HepG2 (cell line): ENCODE measurements at regions not wholly inside any gene's neighbourhood (a gene's known extent, or its start where the extent isn't known, plus 50 kb on each side); places are given as distances from the start of the nearest gene placed in this dataset.

Experiments used
- ATAC-seq: fragments of 200-7000 bp; cut with Tn5 transposase; 3 replicates; pipeline ENCODE4 v1.9.1; 2020; ENCODE audit warnings: mild to moderate bottlenecking, moderate library complexity
- BruUV-seq: library from RNA; stranded (reverse); fragments of 400-500 nt; replicated peaks from 2 replicates; lab custom pipeline; 2021; lab: Mats Ljungman, UMichigan
- CTCF ChIA-PET: fragments of 300-600 bp; formaldehyde crosslinking; extraction: SDS; loops from one replicate; lab custom pipeline; 2021; ENCODE audit warnings: low total read pairs, inconsistent platforms, low intra/inter-chr PET ratio; lab: Yijun Ruan, JAX
- POLR2A ChIA-PET: fragments of 350-600 bp; sonication (Branson Sonifier 250); formaldehyde crosslinking; loops from one replicate; lab custom pipeline; 2020; ENCODE audit warnings: antibody characterized with exemption, inconsistent platforms; lab: Yijun Ruan, JAX
- DNase-seq: peaks from one replicate; pipeline ENCODE4 v3.0.0-alpha.2; 2015; ENCODE audit warnings: low spot score
- FAIRE-seq: peaks from 3 replicates; lab custom pipeline; 2011; peaks lifted over from hg19 to GRCh38; lab: Jason Lieb, UNC
- H2AFZ ChIP-seq: one replicate; pipeline ENCODE4 v1.6.1; 2011; ENCODE audit warnings: low read length, inconsistent platforms
- H3K27ac ChIP-seq: fragments of 300-600 bp; 3 replicates; pipeline ENCODE4 v1.8.0; 2011; ENCODE audit warnings: mixed run types, mild to moderate bottlenecking, mixed read lengths, low read length, inconsistent platforms; ENCODE audit not compliant: insufficient read depth; ENCODE audit errors: extremely low read length
- H3K27me3 ChIP-seq, 2 experiments: fragments of 200-600 bp in 1 of 2; 2 replicates in 1 of 2; 3 replicates in 1 of 2; pipeline versions ENCODE4 v1.6.0 to v1.8.0; 2011; ENCODE audit warnings: low read length in 2 of 2, mild to moderate bottlenecking in 2 of 2, moderate library complexity in 2 of 2, inconsistent platforms in 1 of 2; ENCODE audit not compliant: insufficient read depth in 2 of 2, control insufficient read depth in 1 of 2
- H3K36me3 ChIP-seq, 2 experiments: fragments of 200-600 bp in 1 of 2; replicated peaks in 1 of 2; 2 replicates in 1 of 2; 3 replicates in 1 of 2; pipeline versions ENCODE4 v1.5.1 to v1.8.0; 2011; ENCODE audit warnings: low read length in 2 of 2, inconsistent platforms in 1 of 2; ENCODE audit not compliant: insufficient read depth in 2 of 2, control insufficient read depth in 1 of 2
- H3K4me1 ChIP-seq: 2 replicates; pipeline ENCODE4 v1.5.1; 2012; ENCODE audit warnings: low read length, inconsistent platforms; ENCODE audit not compliant: insufficient read depth
- H3K4me2 ChIP-seq: 2 replicates; pipeline ENCODE4 v1.6.0; 2011; ENCODE audit warnings: low read depth, low read length, inconsistent platforms
- H3K4me3 ChIP-seq, 3 experiments: fragments of 200-600 bp in 1 of 3; sonication (generic), shearing (Covaris generic) in 1 of 3; replicated peaks in 1 of 3; 2 replicates each; pipeline ENCODE4 v1.5.1; 2011 to 2016; ENCODE audit warnings: low read length in 3 of 3, inconsistent platforms in 2 of 3, low read depth in 2 of 3, mild to moderate bottlenecking in 2 of 3, control low read depth in 1 of 3, mixed read lengths in 1 of 3; ENCODE audit not compliant: insufficient read depth in 1 of 3
- H3K79me2 ChIP-seq: one replicate; pipeline ENCODE4 v1.6.1; 2011; ENCODE audit warnings: low read length, inconsistent platforms; ENCODE audit not compliant: insufficient read depth
- H3K9ac ChIP-seq: 2 replicates; pipeline ENCODE4 v1.6.0; 2011; ENCODE audit warnings: mild to moderate bottlenecking, low read depth, low read length, inconsistent platforms; ENCODE audit not compliant: insufficient read depth
- H3K9me3 ChIP-seq: 2 replicates; pipeline ENCODE4 v1.5.1; 2012; ENCODE audit warnings: mild to moderate bottlenecking, low read length
- H4K20me1 ChIP-seq: 2 replicates; pipeline ENCODE4 v1.6.0; 2011; ENCODE audit warnings: inconsistent platforms, mild to moderate bottlenecking, low read length, moderate library complexity; ENCODE audit not compliant: insufficient read depth
- AHR ChIP-seq: IDR thresholded peaks from 2 replicates; pipeline ENCODE4 v1.6.1; 2018; ENCODE audit warnings: missing genetic modification reagents, missing compliant biosample characterization
- ATF1 ChIP-seq: IDR thresholded peaks from 2 replicates; pipeline ENCODE4 v1.6.1; 2016; ENCODE audit warnings: mild to moderate bottlenecking, control low read depth
- CBX2 ChIP-seq, 2 experiments: fragments of 200-600 bp in 1 of 2; sonication (generic); formaldehyde crosslinking in 1 of 2; IDR thresholded peaks; 2 replicates each; pipeline versions ENCODE4 v1.7.0 to v1.8.1; 2018 to 2022; ENCODE audit warnings: low read depth in 2 of 2, low read length in 1 of 2, mild to moderate bottlenecking in 1 of 2, missing genetic modification reagents in 1 of 2
- EZH2 ChIP-seq: conservative IDR thresholded peaks from 2 replicates; pipeline ENCODE4 v1.6.1; 2012; ENCODE audit warnings: mild to moderate bottlenecking, low read depth, low read length, moderate library complexity
- NFIC ChIP-seq: IDR thresholded peaks from 2 replicates; pipeline ENCODE4 v1.6.1; 2012; ENCODE audit warnings: mild to moderate bottlenecking, low read length, inconsistent platforms
- NR1H2 ChIP-seq: sonication (generic); formaldehyde crosslinking; IDR thresholded peaks from 2 replicates; pipeline ENCODE4 v1.8.1; 2022; ENCODE audit warnings: low read depth, missing genetic modification reagents, borderline replicate concordance
- SOX5 ChIP-seq: IDR thresholded peaks from 2 replicates; pipeline ENCODE4 v1.6.1; 2016; ENCODE audit warnings: borderline replicate concordance
- SP4 ChIP-seq: sonication (generic); formaldehyde crosslinking; IDR thresholded peaks from 2 replicates; pipeline ENCODE4 v1.8.1; 2023; ENCODE audit warnings: mild to moderate bottlenecking, missing genetic modification reagents
- SRSF9 ChIP-seq: fragments of 200-400 bp; formaldehyde crosslinking; IDR thresholded peaks from 2 replicates; pipeline ENCODE4 v1.6.1; 2018; ENCODE audit warnings: borderline replicate concordance, mild to moderate bottlenecking, low read depth, low read length; ENCODE audit not compliant: insufficient read depth, poor library complexity, severe bottlenecking
- STAT6 ChIP-seq: sonication (generic); formaldehyde crosslinking; IDR thresholded peaks from 2 replicates; pipeline ENCODE4 v1.4.0; 2020; ENCODE audit warnings: missing genetic modification reagents, mild to moderate bottlenecking, borderline replicate concordance
- ZBTB33 ChIP-seq: sonication (generic); formaldehyde crosslinking; IDR thresholded peaks from 2 replicates; pipeline ENCODE4 v1.4.0; 2020; ENCODE audit warnings: missing genetic modification reagents
- ZNF644 ChIP-seq: IDR thresholded peaks from 2 replicates; pipeline ENCODE4 v1.6.1; 2016; ENCODE audit warnings: low read depth
- ZNF652 ChIP-seq: IDR thresholded peaks from 2 replicates; pipeline ENCODE4 v1.6.1; 2016; ENCODE audit warnings: low read depth, borderline replicate concordance
- ZNF660 ChIP-seq: sonication (generic); formaldehyde crosslinking; IDR thresholded peaks from 2 replicates; pipeline ENCODE4 v1.5.1; 2020; ENCODE audit warnings: mild to moderate bottlenecking, low read depth, missing genetic modification reagents, borderline replicate concordance
- WGBS: methylation state at CpG from one replicate; pipeline ENCODE4 v1.1.6; 2017; ENCODE audit warnings: low lambda C conversion rate; 5-methylcytosine and 5-hydroxymethylcytosine counted together
- in situ Hi-C: cut with HindIII; loops from 2 replicates; pipeline ENCODE4 v1.10.0; 2017; ENCODE audit warnings: low pct_unique_long_range_greater_than_20kb; ENCODE audit not compliant: extremely low pct_ligation_motif_present
- intact Hi-C: fragments of 100-400 bp; cut with micrococcal nuclease; formaldehyde crosslinking; loops from one replicate; pipeline ENCODE4 v1.10.0; 2022; ENCODE audit not compliant: unreplicated experiment
- TF ChIP-seq, protein P1 (sequence below): sonication (generic); formaldehyde crosslinking; IDR thresholded peaks from 2 replicates; pipeline ENCODE4 v1.5.1; 2020; ENCODE audit warnings: mild to moderate bottlenecking, missing genetic modification reagents, borderline replicate concordance
- TF ChIP-seq, protein P2 (sequence below): sonication (generic); formaldehyde crosslinking; conservative IDR thresholded peaks from 2 replicates; pipeline ENCODE4 v1.4.0; 2020; ENCODE audit warnings: missing genetic modification reagents
- TF ChIP-seq, protein P3 (sequence below): IDR thresholded peaks from 2 replicates; pipeline ENCODE4 v1.6.1; 2016; ENCODE audit warnings: mild to moderate bottlenecking

GRCh38 chr16:86199182-86199581 lies 300.2 kb downstream of the IRF8 start:
- no TSS peak for BruUV-seq
- ATAC-seq (no peak), DNase-seq (no peak), FAIRE-seq (no peak)
- ChIA-PET CTCF (no interaction called here), POLR2A (no interaction called here)
- no peak for TF ChIP-seq AHR
- no peak for TF ChIP-seq ATF1 (CRISPR knock-in tag)
- TF ChIP-seq, protein P1, sequence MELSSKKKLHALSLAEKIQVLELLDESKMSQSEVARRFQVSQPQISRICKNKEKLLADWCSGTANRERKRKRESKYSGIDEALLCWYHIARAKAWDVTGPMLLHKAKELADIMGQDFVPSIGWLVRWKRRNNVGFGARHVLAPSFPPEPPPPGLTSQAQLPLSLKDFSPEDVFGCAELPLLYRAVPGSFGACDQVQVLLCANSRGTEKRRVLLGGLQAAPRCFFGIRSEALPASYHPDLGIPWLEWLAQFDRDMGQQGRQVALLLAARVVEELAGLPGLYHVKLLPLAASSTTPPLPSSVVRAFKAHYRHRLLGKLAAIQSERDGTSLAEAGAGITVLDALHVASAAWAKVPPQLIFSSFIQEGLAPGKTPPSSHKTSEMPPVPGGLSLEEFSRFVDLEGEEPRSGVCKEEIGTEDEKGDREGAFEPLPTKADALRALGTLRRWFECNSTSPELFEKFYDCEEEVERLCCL: no peak
- no peak for TF ChIP-seq SP4 (CRISPR knock-in tag)
- no peak for TF ChIP-seq NR1H2 (CRISPR knock-in tag)
- TF ChIP-seq CBX2 (IDR thresholded peaks at IDR 0.05; ENCODE audit: low read depth, low read length): no peak; the same call in 1 of the 2 replicates
- TF ChIP-seq CBX2 (CRISPR knock-in tag; IDR thresholded peaks at IDR 0.05; ENCODE audit: low read depth): no peak
- no peak for TF ChIP-seq EZH2
- TF ChIP-seq ZNF644 (CRISPR knock-in tag): no peak
- TF ChIP-seq STAT6 (CRISPR knock-in tag): no peak
- TF ChIP-seq ZNF660: no peak
- TF ChIP-seq SOX5: no peak
- no peak for TF ChIP-seq NFIC
- TF ChIP-seq ZNF652 (CRISPR knock-in tag): no peak
- no peak for TF ChIP-seq SRSF9
- TF ChIP-seq, protein P2, sequence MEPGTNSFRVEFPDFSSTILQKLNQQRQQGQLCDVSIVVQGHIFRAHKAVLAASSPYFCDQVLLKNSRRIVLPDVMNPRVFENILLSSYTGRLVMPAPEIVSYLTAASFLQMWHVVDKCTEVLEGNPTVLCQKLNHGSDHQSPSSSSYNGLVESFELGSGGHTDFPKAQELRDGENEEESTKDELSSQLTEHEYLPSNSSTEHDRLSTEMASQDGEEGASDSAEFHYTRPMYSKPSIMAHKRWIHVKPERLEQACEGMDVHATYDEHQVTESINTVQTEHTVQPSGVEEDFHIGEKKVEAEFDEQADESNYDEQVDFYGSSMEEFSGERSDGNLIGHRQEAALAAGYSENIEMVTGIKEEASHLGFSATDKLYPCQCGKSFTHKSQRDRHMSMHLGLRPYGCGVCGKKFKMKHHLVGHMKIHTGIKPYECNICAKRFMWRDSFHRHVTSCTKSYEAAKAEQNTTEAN (CRISPR knock-in tag): no peak
- TF ChIP-seq, protein P3, sequence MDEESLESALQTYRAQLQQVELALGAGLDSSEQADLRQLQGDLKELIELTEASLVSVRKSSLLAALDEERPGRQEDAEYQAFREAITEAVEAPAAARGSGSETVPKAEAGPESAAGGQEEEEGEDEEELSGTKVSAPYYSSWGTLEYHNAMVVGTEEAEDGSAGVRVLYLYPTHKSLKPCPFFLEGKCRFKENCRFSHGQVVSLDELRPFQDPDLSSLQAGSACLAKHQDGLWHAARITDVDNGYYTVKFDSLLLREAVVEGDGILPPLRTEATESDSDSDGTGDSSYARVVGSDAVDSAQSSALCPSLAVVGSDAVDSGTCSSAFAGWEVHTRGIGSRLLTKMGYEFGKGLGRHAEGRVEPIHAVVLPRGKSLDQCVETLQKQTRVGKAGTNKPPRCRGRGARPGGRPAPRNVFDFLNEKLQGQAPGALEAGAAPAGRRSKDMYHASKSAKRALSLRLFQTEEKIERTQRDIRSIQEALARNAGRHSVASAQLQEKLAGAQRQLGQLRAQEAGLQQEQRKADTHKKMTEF (CRISPR knock-in tag): no peak
- TF ChIP-seq ZBTB33 (CRISPR knock-in tag): no peak
- intact Hi-C loops (no loop called here), in situ Hi-C loops (no loop called here)
- Histone ChIP-seq H3K9me3 (no peaks in the 10 kb centered on the region), H2AFZ (no peak overlapping the region), H3K36me3 (no peaks in the 10 kb centered on the region), H3K4me3 (no peak overlapping the region), H3K27ac (no peak overlapping the region), H4K20me1 (no peaks in the 10 kb centered on the region; the same call in 1 of the 2 replicates), H3K4me2 (no peak overlapping the region), H3K27me3 (peaks cover 7 to 92% of the 10 kb centered on the region in 2 experiments), H3K79me2 (no peaks in the 10 kb centered on the region), H3K9ac (no peak overlapping the region), H3K4me1 (no peaks in the 10 kb centered on the region)
- WGBS: 28% methylated on average over 7 of the region's 7 CpGs
